Breast epithelium (tissue), 3 donors: ENCODE measurements at regions not wholly inside any gene's neighbourhood (a gene's known extent, or its start where the extent isn't known, plus 50 kb on each side); places are given as distances from the start of the nearest gene placed in this dataset.

Experiments used
- POLR2A ChIP-seq: fragments of 450-650 bp; IDR thresholded peaks from one replicate; pipeline ENCODE4 v1.6.1; 2016; ENCODE audit warnings: antibody characterized with exemption, mild to moderate bottlenecking, moderate library complexity
- TF ChIP-seq, protein P1 (sequence below), 3 donors: fragments of 450-650 bp; IDR thresholded peaks; one replicate each; pipeline ENCODE4 v1.5.1; 2016 to 2017; ENCODE audit warnings: antibody characterized with exemption in 3 of 3, mild to moderate bottlenecking in 3 of 3, moderate library complexity in 3 of 3

DNA sequence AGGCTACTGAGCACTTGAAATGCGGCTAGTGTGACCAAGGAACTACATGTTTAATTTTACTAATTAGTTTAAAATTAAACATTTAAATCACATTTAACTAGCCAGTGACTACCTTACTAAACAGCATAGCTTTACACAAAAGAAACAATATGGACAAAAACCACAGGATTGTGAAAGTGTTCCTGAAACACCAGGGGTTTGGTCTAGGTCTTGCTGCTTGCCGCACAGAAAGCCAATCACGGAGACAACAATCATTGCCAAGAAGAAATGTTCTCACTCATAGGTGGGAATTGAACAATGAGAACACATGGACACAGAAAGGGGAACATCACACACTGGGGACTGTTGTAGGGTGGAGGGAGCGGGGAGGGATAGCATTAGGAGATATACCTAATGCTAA is 309.5 kb downstream of the C11orf87 start:
- TF ChIP-seq, protein P1, sequence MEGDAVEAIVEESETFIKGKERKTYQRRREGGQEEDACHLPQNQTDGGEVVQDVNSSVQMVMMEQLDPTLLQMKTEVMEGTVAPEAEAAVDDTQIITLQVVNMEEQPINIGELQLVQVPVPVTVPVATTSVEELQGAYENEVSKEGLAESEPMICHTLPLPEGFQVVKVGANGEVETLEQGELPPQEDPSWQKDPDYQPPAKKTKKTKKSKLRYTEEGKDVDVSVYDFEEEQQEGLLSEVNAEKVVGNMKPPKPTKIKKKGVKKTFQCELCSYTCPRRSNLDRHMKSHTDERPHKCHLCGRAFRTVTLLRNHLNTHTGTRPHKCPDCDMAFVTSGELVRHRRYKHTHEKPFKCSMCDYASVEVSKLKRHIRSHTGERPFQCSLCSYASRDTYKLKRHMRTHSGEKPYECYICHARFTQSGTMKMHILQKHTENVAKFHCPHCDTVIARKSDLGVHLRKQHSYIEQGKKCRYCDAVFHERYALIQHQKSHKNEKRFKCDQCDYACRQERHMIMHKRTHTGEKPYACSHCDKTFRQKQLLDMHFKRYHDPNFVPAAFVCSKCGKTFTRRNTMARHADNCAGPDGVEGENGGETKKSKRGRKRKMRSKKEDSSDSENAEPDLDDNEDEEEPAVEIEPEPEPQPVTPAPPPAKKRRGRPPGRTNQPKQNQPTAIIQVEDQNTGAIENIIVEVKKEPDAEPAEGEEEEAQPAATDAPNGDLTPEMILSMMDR (IDR thresholded peaks at IDR 0.05): no peak
- TF ChIP-seq POLR2A: no peak
